ENCODE measurements at regions not wholly inside any gene's neighbourhood (a gene's known extent, or its start where the extent isn't known, plus 50 kb on each side); places are given as distances from the start of the nearest gene placed in this dataset.

GRCh38 chrX:77065896-77066295, 381.3 kb upstream of the FGF16 start:
- Histone ChIP-seq H3K36me3 (ENCODE audit: control insufficient read depth in 4 of 4, insufficient read depth in 3 of 4, low read depth in 1 of 4, low read length in 3 of 4) (no peaks in the 10 kb centered on the region), H3K27ac (ENCODE audit: low read depth in 1 of 2, low read length in 2 of 2) (no peak overlapping the region), H3K9ac (ENCODE audit: low read depth in 1 of 2, low read length in 2 of 2) (no peak overlapping the region), H3K27me3 (ENCODE audit: control insufficient read depth in 4 of 4, insufficient read depth in 4 of 4, low read length in 3 of 4) (no peaks in the 10 kb centered on the region), H3K9me3 (ENCODE audit: control insufficient read depth in 4 of 4, low read length in 3 of 4) (no peaks in the 10 kb centered on the region), H3K4me1 (ENCODE audit: control insufficient read depth in 4 of 4, insufficient read depth in 4 of 4, low read length in 3 of 4) (no peaks in the 10 kb centered on the region), H3K4me3 (ENCODE audit: low read depth in 1 of 3, low read length in 3 of 3) (no peak overlapping the region)
- no peak for DNase-seq (ENCODE audit: low spot score)
- 88% methylated on average over 11 of the region's 11 CpGs for WGBS
- TF ChIP-seq, protein P1, sequence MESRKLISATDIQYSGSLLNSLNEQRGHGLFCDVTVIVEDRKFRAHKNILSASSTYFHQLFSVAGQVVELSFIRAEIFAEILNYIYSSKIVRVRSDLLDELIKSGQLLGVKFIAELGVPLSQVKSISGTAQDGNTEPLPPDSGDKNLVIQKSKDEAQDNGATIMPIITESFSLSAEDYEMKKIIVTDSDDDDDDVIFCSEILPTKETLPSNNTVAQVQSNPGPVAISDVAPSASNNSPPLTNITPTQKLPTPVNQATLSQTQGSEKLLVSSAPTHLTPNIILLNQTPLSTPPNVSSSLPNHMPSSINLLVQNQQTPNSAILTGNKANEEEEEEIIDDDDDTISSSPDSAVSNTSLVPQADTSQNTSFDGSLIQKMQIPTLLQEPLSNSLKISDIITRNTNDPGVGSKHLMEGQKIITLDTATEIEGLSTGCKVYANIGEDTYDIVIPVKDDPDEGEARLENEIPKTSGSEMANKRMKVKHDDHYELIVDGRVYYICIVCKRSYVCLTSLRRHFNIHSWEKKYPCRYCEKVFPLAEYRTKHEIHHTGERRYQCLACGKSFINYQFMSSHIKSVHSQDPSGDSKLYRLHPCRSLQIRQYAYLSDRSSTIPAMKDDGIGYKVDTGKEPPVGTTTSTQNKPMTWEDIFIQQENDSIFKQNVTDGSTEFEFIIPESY (IDR thresholded peaks at IDR 0.05), result no peak

GRCh38 chrX:77070202-77070918, 376.8 kb upstream of the FGF16 start:
- H3K9me3 ChIP-seq (ENCODE audit: control insufficient read depth in 4 of 4, low read length in 3 of 4), result no peaks in the 10 kb centered on the region
- H3K4me3 ChIP-seq (ENCODE audit: low read depth in 1 of 3, low read length in 3 of 3), result no peak overlapping the region
- H3K27me3 ChIP-seq (ENCODE audit: control insufficient read depth in 4 of 4, insufficient read depth in 4 of 4, low read length in 3 of 4), result no peaks in the 10 kb centered on the region
- WGBS, result 34% methylated on average over 3 of the region's 3 CpGs
- H3K27ac ChIP-seq (ENCODE audit: low read depth in 1 of 2, low read length in 2 of 2), result no peak overlapping the region
- no peak for DNase-seq (ENCODE audit: low spot score)
- no peak overlapping the region for H3K9ac ChIP-seq (ENCODE audit: low read depth in 1 of 2, low read length in 2 of 2)
- no peak for TF ChIP-seq TAF1 (conservative IDR thresholded peaks at IDR 0.05)
- no peak for TF ChIP-seq GABPA (IDR thresholded peaks at IDR 0.05 in 1 of 2, conservative IDR thresholded peaks at IDR 0.05 in 1 of 2)
- no peak for TF ChIP-seq FOXA1 (IDR thresholded peaks at IDR 0.05)
- TF ChIP-seq YY1 (IDR thresholded peaks at IDR 0.05), result no peak
- TF ChIP-seq, protein P1 (IDR thresholded peaks at IDR 0.05), result no peak
- no peak for TF ChIP-seq SP1 (IDR thresholded peaks at IDR 0.05)
- TF ChIP-seq EGR1 (IDR thresholded peaks at IDR 0.05; ENCODE audit: low read depth in 2 of 2), result no peak
- TF ChIP-seq CTCF (IDR thresholded peaks at IDR 0.05; ENCODE audit: low read depth, low read length, missing input control), result no peak
- TF ChIP-seq JUND (IDR thresholded peaks at IDR 0.05), result no peak
- no peak for TF ChIP-seq HNF4G (IDR thresholded peaks at IDR 0.05)
- TF ChIP-seq RAD21 (IDR thresholded peaks at IDR 0.05), result no peak
- no peaks in the 10 kb centered on the region for H3K36me3 ChIP-seq (ENCODE audit: control insufficient read depth in 4 of 4, insufficient read depth in 3 of 4, low read depth in 1 of 4, low read length in 3 of 4)
- H3K4me1 ChIP-seq (ENCODE audit: control insufficient read depth in 4 of 4, insufficient read depth in 4 of 4, low read length in 3 of 4), result no peaks in the 10 kb centered on the region

DNA sequence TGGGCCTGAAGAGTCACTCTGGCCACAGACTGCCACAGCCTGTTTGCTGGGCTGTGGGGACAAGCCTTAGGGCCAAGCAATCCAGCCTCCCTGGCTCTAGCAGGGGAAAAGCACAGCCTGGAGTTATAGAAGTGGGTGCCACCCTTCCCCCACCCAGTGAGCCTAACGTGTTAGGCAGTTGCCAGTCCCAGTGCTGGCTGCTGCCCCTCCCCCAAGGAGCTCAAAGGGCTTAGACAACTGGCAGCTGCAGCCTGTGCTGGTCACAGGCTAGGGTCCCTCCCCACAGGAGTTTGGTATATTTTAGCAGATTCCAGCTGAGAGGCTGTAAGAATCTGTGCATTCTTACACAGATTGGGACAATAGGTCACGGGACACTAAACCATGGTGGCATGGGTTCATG, 370.3 kb upstream of the FGF16 start:
- no peak overlapping the region for H3K27ac ChIP-seq (ENCODE audit: low read depth in 1 of 2, low read length in 2 of 2)
- no peaks in the 10 kb centered on the region for H3K4me1 ChIP-seq (ENCODE audit: control insufficient read depth in 4 of 4, insufficient read depth in 4 of 4, low read length in 3 of 4)
- no peaks in the 10 kb centered on the region for H3K36me3 ChIP-seq (ENCODE audit: control insufficient read depth in 4 of 4, insufficient read depth in 3 of 4, low read depth in 1 of 4, low read length in 3 of 4)
- no peak overlapping the region for H3K4me3 ChIP-seq (ENCODE audit: low read depth in 1 of 3, low read length in 3 of 3)
- no peak for DNase-seq (ENCODE audit: low spot score)
- no peaks in the 10 kb centered on the region for H3K27me3 ChIP-seq (ENCODE audit: control insufficient read depth in 4 of 4, insufficient read depth in 4 of 4, low read length in 3 of 4)
- no peak for TF ChIP-seq JUND (IDR thresholded peaks at IDR 0.05)
- no peak for TF ChIP-seq YY1 (IDR thresholded peaks at IDR 0.05)
- no peak for TF ChIP-seq EGR1 (IDR thresholded peaks at IDR 0.05; ENCODE audit: low read depth in 2 of 2)
- TF ChIP-seq HNF4A (conservative IDR thresholded peaks at IDR 0.05), result no peak
- TF ChIP-seq RXRA (IDR thresholded peaks at IDR 0.05), result no peak
- no peak for TF ChIP-seq HNF4G (IDR thresholded peaks at IDR 0.05)
- TF ChIP-seq, protein P1 (IDR thresholded peaks at IDR 0.05), result no peak
- no peak for TF ChIP-seq CTCF (IDR thresholded peaks at IDR 0.05; ENCODE audit: low read depth, low read length, missing input control)
- TF ChIP-seq FOXA1 (IDR thresholded peaks at IDR 0.05), result no peak
- TF ChIP-seq SP1 (IDR thresholded peaks at IDR 0.05), result no peak
- 57% methylated on average over 2 of the region's 2 CpGs for WGBS
- no peak overlapping the region for H3K9ac ChIP-seq (ENCODE audit: low read depth in 1 of 2, low read length in 2 of 2)
- H3K9me3 ChIP-seq (ENCODE audit: control insufficient read depth in 4 of 4, low read length in 3 of 4), result no peaks in the 10 kb centered on the region

All from liver (tissue), 8 donors.